NCI-H2196 treated with DMSO at 0.1 percent for 48 hours (cell line): ENCODE measurements at regions not wholly inside any gene's neighbourhood (a gene's known extent, or its start where the extent isn't known, plus 50 kb on each side); places are given as distances from the start of the nearest gene placed in this dataset.
"Not testable (repeated sequence)": the region's sequence is repeated elsewhere in the genome, so short reads cannot be mapped to it uniquely, and the experiment has no call there.

ENCODE experiments used
- DNase-seq: peaks from one replicate; lab custom pipeline; 2025; ENCODE audit not compliant: unreplicated experiment; lab: John Stamatoyannopoulos, UW

DNA sequence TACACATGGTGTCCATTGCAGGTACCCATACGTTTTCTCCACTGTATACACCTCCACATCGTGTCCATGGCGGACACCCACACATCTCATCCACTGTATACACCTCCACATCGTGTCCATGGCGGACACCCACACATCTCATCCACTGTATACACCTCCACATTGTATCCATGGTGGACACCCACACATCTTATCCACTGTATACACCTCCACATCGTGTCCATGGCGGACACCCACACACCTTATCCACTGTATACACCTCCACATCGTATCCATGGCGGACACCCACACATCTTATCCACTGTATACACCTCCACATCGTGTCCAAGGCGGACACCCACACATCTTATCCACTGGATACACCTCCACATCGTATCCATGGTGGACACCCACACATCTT, 50.4 kb upstream of the TTC34 start:
- not testable (repeated sequence) for DNase-seq

GRCh38 chr1:2853711-2854110, 52.2 kb upstream of the TTC34 start:
- DNase-seq, result no peak

DNA sequence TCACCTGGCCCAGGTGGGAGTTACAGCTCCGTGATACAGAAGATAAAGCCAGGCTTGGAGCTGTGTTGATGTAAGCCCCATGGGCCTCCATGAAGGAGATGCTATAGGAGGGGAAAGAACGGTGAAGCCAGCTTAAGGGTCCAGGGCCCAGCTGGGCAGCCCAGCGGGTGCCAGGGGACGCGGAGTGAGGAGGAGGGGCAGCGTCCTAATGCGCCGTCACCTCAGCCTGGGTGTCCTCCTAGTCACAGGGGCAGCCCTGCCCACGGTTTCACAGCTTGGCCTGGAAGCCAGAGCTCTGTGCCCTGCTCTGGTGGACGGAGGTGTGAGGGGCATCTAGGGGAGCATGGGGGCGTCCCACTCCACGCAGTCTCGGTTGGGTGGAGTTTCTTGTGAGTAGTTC, 52.7 kb upstream of the TTC34 start:
- DNase-seq, result no peak

DNA sequence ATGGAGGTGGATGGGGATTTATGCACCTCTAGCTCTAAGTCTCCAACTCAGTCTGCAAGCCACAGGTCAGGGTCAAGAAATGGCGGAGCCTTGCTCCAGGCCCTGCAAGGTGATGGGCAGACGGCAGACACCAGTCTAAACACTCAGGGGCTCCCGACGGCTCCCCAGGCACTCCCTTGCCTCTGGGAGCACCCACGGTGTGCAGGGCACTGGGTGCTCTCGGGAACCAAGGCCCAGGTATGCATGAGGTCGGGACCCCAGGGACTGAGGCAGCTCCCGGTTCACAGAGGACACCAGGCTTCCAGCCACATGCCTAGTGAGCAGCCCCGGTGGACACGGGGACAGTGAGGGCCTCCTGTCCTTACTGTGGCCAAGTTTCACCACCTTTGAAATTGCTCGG, 53.1 kb upstream of the TTC34 start:
- DNase-seq, result no peak

GRCh38 chr1:2855206-2856065, 53.9 kb upstream of the TTC34 start:
- no peak for DNase-seq

GRCh38 chr1:2856066-2856390, 54.5 kb upstream of the TTC34 start:
- no peak for DNase-seq

DNA sequence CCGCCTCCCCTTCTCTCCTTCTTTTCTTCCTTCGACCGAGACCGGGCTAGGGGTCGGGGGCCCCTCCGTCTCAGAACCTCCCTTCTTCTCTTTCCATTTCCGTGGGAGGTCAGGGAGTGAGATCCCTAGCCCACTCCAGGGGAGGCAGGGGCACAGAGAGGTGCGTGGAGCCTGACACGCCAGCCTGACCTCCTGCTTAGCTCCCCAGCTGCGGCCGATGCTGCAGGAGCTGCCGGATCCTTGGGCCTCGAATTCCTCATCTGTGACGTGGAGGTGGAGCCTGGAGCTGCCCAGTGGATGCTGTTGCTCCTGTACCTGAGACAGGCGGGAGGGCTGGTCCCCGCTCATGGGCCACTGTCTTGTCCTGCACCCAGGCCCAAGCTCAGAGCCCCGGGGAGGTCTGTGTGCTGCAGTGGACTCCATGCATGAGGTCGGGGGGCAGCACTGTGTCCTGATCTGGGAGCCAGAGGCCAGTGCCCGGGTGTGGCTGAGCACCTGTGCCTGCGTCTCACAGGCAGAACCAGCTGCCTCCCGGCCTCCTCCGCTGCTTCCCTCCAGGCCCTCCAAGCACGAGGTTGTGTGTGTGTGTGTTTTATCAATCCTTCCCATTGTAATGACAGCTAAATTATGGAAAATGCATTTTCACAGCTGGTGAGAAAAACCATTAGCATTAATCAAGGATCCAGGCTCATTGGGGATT, 55.3 kb upstream of the TTC34 start:
- no peak for DNase-seq

DNA sequence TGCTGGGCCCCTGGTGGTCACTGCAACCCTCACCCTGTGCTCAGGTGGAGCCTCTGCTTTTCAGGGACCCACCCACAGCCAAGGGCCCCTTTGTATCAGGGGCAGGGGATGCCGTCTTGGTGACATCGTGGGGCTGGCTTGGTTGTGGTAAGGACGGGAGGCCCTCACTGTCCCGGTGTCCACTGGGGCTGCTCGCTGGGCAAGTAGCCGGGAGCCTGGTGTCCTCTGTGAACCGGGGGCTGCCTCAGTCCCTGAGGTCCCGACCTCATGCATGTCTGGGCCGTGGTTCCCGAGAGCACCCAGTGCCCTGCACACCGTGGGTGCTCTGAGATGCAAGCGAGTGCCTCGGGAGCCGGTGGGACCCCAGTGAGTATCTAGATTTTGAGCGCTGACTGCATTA, 56.0 kb upstream of the TTC34 start:
- no peak for DNase-seq

DNA sequence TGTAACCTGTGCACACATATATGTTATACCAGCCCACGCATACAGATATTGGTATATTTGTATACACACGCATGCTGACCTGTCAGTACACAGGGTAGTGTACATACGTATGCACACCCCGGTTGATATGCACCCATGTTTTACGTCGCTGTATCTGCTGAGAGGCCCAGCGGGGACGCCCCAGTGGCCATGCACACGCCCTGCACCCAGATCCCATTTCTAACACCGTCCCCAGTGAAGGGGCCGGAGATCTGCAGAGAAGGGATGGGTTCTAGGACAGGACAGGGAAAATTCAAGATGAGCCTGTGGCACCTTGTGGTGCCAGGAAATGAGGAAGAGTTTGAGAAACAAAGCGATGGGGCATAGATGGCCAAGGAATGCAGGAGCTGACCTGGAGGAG, 57.2 kb upstream of the TTC34 start:
- DNase-seq, result no peak

DNA sequence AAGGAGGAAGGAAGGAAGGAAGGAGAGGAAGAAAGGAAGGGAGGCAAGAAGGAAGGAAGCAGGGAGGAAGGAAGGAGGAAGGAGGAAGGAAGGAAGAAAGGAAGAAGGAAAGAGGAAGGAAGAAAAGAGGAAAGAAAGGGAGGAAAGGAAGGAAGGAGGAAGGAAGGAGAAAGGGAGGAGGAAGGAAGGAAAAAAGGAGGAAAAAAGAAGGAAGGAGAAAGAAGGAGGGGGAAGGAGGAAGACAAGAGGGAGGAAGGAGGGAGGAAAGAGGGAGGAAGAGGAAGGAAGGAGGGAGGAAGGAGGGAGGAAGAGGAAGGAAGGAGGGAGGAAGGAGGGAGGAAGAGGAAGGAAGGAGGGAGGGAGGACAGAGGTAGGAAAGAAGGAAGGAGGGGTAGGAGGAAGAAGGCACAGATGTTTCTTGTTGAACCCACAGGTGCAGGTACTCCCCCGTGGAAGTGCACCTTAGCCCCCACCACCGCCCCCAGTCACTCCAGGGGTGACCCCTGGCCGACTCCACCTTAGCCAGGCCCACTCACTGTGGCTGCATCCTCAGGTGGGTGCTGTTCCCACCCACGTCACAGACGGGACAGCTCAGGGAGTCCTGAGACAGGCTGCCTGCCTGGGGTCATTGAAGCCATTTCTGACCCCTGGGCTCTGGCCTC, 57.9 kb upstream of the TTC34 start:
- no peak for DNase-seq

DNA sequence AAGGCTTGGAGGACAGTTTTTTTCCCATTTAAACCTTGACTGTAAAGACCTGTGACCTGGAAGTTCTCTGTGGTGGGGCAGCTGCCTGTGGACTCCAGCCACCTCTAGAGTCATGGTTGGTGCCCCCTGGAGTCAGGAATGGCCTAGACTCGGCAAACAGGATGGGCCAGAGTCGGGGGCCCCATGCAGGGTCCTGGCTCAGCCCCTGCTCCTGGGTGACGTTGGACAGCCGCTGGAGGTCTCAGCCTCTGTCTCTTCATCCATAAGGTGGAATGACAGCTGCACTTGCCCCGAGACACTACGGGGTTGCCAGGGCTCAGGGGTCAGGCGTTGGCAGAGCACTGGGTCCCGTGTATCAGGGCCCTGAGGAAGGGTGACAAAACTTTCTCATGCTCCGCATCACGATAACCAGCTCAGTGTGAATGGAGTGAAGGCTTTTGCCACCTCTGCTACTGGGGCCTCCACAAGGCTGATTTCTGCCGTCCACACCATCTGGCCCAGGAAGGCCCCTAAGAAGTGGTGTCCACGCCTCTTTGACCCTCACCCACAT, 58.5 kb upstream of the TTC34 start:
- no peak for DNase-seq

DNA sequence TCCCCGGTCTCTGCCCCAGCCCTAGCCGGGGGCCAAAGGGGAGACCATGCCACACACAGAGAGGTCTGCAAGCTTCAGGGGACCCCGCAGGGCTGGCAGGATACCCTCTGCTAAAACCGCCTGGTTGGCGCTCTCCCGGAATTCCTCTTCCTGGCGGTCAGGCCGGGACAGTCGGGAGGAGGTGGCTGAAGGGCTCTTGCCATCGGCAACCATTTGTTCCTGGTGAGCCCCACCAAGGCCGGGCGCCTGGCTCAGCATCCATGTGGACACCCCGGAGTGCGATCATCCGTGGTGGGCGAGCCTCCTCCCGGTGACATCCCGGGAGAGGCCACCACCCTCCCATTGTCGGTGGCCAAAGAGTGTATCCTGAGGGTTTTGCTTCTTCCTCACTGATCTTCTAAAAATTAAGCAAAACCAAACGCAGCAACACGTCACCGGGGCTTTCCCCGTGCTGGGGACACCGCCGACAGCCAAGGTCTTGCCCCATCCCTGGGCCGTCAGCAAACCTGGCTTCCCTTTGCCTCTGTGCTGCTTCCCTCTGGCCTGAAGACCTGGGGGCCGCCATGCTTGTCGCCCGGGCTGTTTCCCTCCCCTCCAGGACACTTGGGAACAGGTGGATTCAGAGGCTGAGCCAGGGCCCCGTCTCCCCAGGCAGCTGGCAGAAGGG, 59.1 kb upstream of the TTC34 start:
- DNase-seq, result no peak

- DNase-seq, result no peak
Measured at GRCh38 chr1:2861143-2861987, 59.9 kb upstream of the TTC34 start.

- DNase-seq, result no peak
Measured at GRCh38 chr1:2861988-2862813, 60.7 kb upstream of the TTC34 start.

- no peak for DNase-seq
Measured at GRCh38 chr1:2862814-2863647, 61.5 kb upstream of the TTC34 start.

DNA sequence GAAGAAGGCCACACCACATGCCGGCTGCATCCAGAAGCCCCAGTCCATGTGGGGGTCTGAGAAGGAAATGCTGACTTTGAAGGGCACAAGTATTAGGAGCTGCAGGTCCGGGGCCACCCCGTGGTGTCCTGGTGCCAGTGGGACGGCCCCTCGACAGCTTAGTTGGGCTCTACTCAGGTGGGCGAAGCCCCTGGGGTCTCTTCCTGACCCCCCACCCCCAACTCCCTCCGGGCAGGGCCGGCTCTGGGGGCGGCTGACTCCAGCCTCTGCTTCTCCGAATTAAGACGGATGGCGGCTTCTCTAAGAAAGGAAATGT, 62.1 kb upstream of the TTC34 start:
- no peak for DNase-seq

GRCh38 chr1:2864203-2864905, 62.9 kb upstream of the TTC34 start:
- DNase-seq, result no peak

DNA sequence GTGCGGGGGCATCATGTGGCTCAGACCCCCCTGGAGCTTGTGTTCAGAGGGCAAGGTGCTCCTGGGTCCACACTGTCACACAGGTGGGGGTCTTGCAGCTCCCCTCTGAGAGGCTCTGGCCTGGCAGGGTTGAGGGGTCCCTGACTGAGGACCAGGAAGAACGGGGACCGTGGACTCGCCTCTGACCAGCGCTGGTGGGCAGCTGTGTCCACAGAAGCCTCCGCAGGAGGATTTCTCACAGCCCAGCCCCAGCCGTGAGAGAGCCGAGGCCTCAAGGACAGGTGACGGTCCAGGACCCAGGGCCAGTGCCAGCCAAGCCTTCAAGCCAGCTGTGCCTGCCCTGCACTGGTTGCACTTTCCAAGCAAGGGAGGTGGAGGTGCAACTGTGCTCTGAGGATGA, 63.5 kb upstream of the TTC34 start:
- DNase-seq, result no peak
